Inflammatory macrophage treated with lipopolysaccharide for 1 hour (primary cell): ENCODE measurements at regions not wholly inside any gene's neighbourhood (a gene's known extent, or its start where the extent isn't known, plus 50 kb on each side); places are given as distances from the start of the nearest gene placed in this dataset.
"Not testable (repeated sequence)": the region's sequence is repeated elsewhere in the genome, so short reads cannot be mapped to it uniquely, and the experiment has no call there.

Experiments
- DNase-seq, 2 donors: peaks; one replicate each; pipeline ENCODE4 v3.0.0-alpha.2; 2020 to 2022

- DNase-seq = no peak
These were observed 1194.6 kb downstream of the NCAM2 start for GRCh38 chr21:22192766-22193165.

DNA sequence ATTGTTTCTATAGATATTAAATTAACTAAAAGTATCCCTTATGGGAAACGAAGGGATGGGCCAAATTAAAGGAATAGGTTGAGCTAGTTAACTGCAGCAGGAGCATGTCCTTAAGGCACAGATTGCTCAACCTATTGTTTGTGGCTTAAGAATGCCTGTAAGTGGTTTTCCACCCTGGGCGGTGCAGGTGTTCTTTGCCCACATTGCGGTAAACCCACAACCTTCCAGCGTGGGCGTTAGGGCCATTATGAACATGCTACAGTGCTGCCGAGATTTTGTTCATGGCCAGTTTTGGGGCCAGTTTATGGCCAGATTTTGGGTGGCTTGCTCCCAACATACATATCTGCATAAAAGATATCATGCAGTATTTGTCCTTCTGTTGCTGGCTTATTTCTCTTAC is 1196.8 kb downstream of the NCAM2 start:
- DNase-seq = not testable (repeated sequence)

DNA sequence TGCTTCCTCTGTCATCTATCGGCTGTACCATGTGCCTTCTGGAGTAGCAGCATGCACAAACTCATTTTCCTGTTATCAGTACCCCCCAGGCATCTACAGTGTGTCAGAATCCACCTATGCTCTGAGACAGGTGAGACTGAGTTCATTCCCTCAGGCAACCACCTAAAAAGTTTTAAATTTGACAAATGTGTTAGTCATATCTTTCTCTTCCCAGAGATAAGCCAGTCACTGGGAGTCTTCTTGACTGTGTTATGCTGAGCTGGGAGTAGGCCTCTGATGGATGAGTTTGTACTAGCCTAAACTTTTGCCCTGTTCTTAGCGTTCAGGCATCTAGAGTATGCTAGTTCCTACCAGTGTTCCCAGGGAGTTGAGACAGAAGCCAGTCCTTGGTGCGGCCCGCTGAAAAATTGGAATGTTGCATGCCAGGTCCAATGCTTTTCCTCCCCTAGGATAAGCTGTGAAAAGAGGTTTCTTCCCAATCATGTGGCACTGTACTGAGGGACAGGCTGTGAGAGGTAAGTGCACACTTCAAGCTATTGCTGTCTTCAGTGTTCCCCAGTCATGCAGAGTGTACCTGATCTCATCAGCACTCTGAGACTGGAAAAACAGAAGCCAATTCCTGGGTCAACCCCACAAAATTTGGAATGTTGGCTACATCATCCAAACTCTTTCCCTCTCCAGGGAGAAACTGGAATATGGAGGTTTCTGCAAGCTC is 1202.3 kb downstream of the NCAM2 start:
- DNase-seq = no peak

DNA sequence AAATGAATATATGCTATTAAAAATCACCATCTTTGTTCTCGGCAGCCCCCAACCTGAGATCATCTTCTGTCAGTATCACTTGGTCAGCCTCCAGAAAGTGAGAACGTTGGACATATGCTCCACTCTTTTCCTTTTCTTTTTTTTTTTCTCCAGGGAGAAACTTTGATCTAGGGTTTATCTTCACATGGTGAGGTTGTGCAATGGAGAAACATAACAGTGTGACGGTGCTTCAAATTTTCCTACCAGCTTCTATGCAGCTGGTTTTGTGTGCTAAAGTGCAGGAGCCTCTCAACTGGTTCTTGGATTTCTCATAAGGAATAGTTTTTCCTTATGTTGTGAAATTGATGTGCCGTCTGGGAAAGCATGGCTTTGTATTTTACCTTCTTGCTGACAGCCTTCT is 1202.9 kb downstream of the NCAM2 start:
- DNase-seq = no peak

GRCh38 chr21:22201669-22202068 is 1203.5 kb downstream of the NCAM2 start:
- DNase-seq = no peak

- DNase-seq = no peak
These were observed 1211.1 kb downstream of the NCAM2 start for GRCh38 chr21:22209304-22209700.

DNA sequence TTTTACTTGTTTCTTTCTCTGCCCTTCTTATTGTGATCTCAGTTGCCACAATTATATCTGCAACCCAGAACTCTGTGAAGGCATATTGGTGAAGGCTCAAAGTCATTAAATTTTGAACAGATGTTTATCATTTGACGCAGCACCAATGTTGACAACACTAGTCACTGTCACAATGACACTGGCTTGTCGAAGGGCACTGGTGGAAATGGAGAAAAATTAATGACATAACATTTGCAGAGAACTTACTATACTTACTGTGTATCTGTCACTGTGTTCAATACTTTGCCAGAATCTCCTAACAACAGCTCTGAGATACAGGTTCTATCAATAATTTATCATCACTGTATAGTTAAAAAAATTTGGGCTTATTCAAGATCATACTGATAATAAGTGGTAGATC is 1213.7 kb downstream of the NCAM2 start:
- no peak for DNase-seq

GRCh38 chr21:22223385-22223784 is 1225.2 kb downstream of the NCAM2 start:
- no peak for DNase-seq

- no peak for DNase-seq
These were observed 1226.1 kb downstream of the NCAM2 start for GRCh38 chr21:22224261-22224660.

DNA sequence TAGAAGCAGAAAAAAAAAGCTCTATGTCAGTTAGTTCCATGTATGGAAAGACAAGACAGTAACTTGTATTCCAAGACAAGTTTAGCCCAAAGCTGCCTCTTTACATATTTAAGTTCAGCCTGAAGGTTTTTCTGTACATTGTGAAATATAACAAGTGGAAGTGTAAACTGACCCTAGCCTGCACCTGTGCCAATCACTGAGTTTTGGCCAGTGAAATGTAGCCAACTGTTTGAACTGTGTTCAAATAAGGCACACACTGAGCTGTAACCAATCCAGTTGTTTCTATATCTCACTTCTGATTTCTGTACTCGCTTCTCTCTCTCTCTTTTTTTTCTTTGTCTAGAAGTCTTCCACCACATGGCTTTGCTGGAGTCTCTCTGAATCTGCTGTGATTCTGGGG is 1227.1 kb downstream of the NCAM2 start:
- DNase-seq = no peak

DNA sequence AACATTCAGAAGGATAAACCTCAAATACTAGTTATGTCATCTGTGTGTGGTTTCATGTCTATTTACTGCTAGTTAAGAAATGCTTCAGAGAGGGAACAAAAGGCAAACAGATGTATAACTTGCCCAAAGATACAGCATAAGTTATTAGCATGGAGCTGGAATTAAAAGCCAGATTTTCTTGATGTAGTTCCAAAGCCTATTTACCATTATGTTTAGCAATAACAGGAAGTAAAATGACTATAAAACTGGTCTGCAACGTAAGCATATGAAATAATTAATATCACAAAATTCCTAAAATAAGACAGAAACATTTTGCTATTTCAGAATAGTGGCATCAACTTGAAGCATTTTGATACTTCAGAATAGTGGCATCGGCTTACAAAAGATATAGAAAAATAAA is 1232.8 kb downstream of the NCAM2 start:
- no peak for DNase-seq

- no peak for DNase-seq
These were observed 1237.8 kb downstream of the NCAM2 start for GRCh38 chr21:22235866-22236590.

DNA sequence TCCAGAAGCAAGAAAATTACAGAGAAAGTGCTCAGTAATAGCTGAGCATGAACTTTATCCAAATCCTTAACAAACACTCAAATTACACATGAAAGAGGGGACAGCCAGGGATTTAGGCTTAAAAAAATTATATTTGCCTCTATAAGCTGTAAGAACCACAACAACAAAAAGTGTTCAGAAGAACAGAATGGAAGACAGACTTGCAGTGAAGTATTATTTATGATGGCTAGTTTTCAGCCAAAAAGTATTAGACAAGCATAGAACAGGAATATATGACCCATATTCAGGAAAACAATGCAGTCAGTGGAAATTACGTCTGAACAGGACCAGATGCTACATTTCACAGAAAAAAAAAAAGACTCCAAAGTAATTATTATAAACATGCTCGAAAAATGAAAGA is 1246.3 kb downstream of the NCAM2 start:
- DNase-seq = no peak

- no peak for DNase-seq
These were observed 1252.1 kb downstream of the NCAM2 start for GRCh38 chr21:22250355-22250754.

- no peak for DNase-seq
These were observed 1255.6 kb downstream of the NCAM2 start for GRCh38 chr21:22253761-22254160.

GRCh38 chr21:22258821-22259220 is 1260.6 kb downstream of the NCAM2 start:
- no peak for DNase-seq

DNA sequence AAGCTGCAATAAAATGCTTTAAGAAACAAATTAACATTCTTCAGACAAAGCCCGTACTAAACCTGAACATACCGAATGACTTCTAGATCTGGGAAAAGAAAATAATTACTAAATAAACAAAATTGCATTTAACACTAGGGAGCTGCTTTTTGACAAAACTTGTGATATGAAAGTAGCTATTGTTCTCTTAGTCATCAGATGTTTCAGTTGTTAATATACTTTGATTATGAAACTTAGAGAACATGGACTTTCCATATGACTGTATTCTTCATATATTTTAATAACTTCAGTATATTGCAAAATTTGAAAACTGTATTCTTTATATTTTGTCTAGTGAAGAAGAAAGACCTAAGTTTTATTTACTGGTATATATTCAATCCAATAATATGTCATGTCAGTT is 1262.1 kb downstream of the NCAM2 start:
- no peak for DNase-seq

DNA sequence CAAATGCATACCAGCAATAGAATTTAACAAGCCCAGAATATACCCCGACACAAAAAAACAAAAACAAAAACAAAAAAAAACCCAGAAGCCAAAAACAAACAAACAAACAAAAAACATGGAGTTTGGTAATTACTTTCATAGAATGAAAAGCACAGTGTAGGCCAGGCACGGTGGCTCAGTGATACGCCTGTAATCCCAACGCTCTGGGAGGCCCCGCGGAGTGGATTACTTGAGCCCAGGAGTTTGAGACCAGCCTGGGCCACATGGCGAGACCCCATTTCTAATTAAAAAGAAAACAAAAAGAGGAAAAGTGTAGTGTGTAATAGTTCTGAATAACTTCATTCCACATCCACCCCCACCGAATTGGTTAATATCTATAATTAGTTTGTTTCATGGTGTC is 1265.7 kb downstream of the NCAM2 start:
- DNase-seq = no peak

- no peak for DNase-seq
These were observed 1279.1 kb downstream of the NCAM2 start for GRCh38 chr21:22277341-22277740.

GRCh38 chr21:22278366-22278765 is 1280.2 kb downstream of the NCAM2 start:
- DNase-seq = no peak

DNA sequence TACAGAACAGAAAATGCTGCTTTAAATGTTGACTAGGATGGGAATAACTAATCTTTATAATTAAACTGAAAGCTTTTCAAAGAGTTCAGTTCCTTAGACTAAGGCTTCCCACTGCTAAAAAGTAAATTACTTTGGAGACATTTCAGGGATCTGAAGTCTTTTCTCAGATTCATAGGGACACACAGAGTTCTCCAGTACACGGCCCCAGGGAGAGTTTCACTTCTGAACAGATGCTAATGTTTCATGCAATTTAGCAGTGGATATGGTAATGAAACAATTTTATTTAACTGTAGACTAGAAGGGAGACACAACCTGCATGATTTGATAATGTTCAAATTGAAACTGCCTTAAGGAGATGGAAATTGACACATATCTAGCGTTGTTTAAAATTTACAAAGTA is 1282.6 kb downstream of the NCAM2 start:
- no peak for DNase-seq

DNA sequence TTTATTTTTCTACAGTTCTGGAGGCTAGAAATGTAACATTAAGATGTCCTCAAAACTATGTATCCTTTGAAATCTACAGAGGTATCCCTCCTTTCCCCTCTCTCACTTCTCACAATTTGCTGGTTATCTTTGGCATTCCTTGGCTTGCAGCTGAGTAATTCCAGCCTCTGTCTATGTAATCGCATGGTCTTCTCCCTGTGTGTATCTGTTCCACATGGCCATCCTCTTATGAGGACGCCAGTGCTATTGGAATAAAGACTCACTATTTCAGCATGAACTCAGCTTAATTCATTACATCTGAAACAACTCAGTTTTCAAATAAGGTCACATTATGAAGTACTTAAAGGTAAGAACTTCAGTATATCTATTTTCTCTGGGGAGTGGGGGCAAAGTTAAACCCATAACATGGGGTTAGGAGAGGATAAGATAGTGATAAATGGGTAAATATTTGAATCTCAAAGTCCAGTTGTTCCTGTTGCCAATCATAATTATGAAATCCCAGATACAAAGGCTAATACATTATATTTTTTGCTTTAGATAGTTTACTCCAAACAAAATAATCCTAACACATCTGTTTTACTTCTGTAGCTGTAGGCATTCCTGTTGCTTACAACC is 1290.8 kb downstream of the NCAM2 start:
- DNase-seq = no peak

- DNase-seq = no peak
These were observed 1293.9 kb downstream of the NCAM2 start for GRCh38 chr21:22292144-22292543.

- DNase-seq = no peak
These were observed 1299.4 kb downstream of the NCAM2 start for GRCh38 chr21:22297575-22297974.
